ENCODE measurements at regions not wholly inside any gene's neighbourhood (a gene's known extent, or its start where the extent isn't known, plus 50 kb on each side); places are given as distances from the start of the nearest gene placed in this dataset.

DNA sequence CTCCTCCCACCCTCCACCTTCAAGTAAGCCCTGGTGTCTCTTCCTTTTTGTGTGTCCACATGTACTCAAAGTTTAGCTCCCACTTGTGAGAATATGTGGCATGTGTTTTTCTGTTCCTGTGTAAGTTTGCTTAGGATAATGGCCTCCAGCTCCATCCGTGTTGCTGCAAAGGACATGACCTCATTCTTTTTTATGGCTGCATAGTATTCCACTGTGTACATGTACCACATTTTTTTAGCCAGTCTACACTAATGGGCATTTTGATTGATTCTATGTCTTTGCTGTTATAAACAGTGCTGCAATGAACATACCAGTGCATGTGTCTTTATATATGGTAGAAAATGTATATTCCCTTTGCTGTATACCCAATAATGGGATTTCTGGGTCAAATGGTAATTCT lies 710.9 kb downstream of the CCSER2 start:
- no peak overlapping the region for H3K9ac ChIP-seq (ENCODE audit: insufficient read depth, low read length)
- H3K4me2 ChIP-seq (ENCODE audit: extremely low read depth, insufficient read depth, low read length) = no peak overlapping the region
- TF ChIP-seq, protein P1, sequence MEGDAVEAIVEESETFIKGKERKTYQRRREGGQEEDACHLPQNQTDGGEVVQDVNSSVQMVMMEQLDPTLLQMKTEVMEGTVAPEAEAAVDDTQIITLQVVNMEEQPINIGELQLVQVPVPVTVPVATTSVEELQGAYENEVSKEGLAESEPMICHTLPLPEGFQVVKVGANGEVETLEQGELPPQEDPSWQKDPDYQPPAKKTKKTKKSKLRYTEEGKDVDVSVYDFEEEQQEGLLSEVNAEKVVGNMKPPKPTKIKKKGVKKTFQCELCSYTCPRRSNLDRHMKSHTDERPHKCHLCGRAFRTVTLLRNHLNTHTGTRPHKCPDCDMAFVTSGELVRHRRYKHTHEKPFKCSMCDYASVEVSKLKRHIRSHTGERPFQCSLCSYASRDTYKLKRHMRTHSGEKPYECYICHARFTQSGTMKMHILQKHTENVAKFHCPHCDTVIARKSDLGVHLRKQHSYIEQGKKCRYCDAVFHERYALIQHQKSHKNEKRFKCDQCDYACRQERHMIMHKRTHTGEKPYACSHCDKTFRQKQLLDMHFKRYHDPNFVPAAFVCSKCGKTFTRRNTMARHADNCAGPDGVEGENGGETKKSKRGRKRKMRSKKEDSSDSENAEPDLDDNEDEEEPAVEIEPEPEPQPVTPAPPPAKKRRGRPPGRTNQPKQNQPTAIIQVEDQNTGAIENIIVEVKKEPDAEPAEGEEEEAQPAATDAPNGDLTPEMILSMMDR (conservative IDR thresholded peaks at IDR 0.05 in 1 of 2, IDR thresholded peaks at IDR 0.05 in 1 of 2; ENCODE audit: low read depth in 1 of 2, low read length in 2 of 2) = no peak
- no peak for TF ChIP-seq EZH2 (IDR thresholded peaks at IDR 0.05; ENCODE audit: low read length, missing control alignments)
- H4K20me1 ChIP-seq (ENCODE audit: control insufficient read depth, extremely low read depth, insufficient read depth, low read length) = no peaks in the 10 kb centered on the region
- no peaks in the 10 kb centered on the region for H3K36me3 ChIP-seq (ENCODE audit: control insufficient read depth, insufficient read depth, low read length)
- H3K79me2 ChIP-seq (ENCODE audit: control insufficient read depth, insufficient read depth, low read length) = no peaks in the 10 kb centered on the region
- no peak overlapping the region for H2AFZ ChIP-seq (ENCODE audit: low read length)
- no peaks in the 10 kb centered on the region for H3K4me1 ChIP-seq (ENCODE audit: control insufficient read depth, extremely low read depth, insufficient read depth, low read length)
- no peaks in the 10 kb centered on the region for H3K9me3 ChIP-seq (ENCODE audit: control insufficient read depth, insufficient read depth, low read depth, low read length)
- no peak overlapping the region for H3K4me3 ChIP-seq (replicated peaks in 1 of 4; ENCODE audit: control extremely low read depth in 1 of 4, insufficient read depth in 1 of 4, low read depth in 3 of 4, low read length in 4 of 4)
- H3K27ac ChIP-seq (ENCODE audit: insufficient read depth, low read length) = no peak overlapping the region
- H3K27me3 ChIP-seq (ENCODE audit: control insufficient read depth, insufficient read depth, low read length) = no peaks in the 10 kb centered on the region
- no peak for DNase-seq (ENCODE audit: low read depth in 2 of 2)

DNA sequence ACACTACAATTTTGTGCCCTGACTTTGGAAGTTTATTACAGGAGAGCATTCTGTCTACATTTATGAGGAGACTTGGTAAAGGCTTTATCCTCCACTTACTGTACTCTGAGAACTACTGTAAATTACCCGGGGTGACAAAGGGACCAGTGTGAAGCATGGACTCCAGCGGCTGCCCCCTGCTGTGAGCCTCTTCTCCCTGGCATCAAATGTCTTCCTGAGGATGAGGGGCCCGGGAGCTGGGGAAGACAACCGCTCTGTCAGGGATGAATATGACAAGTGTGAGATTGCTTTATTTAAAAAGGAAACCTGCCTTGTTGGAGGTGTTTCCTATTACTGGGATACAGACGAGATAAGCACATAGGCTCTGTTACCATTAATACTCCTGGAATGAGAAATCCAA lies 714.8 kb downstream of the CCSER2 start:
- H3K79me2 ChIP-seq (ENCODE audit: control insufficient read depth, insufficient read depth, low read length) = no peaks in the 10 kb centered on the region
- no peak overlapping the region for H3K4me2 ChIP-seq (ENCODE audit: extremely low read depth, insufficient read depth, low read length)
- H3K9ac ChIP-seq (ENCODE audit: insufficient read depth, low read length) = no peak overlapping the region
- no peak for DNase-seq (ENCODE audit: low read depth in 2 of 2)
- H3K36me3 ChIP-seq (ENCODE audit: control insufficient read depth, insufficient read depth, low read length) = no peaks in the 10 kb centered on the region
- H3K27ac ChIP-seq (ENCODE audit: insufficient read depth, low read length) = no peak overlapping the region
- H2AFZ ChIP-seq (ENCODE audit: low read length) = no peak overlapping the region
- no peaks in the 10 kb centered on the region for H3K27me3 ChIP-seq (ENCODE audit: control insufficient read depth, insufficient read depth, low read length)
- no peak overlapping the region for H3K4me3 ChIP-seq (replicated peaks in 1 of 4; ENCODE audit: control extremely low read depth in 1 of 4, insufficient read depth in 1 of 4, low read depth in 3 of 4, low read length in 4 of 4)
- no peaks in the 10 kb centered on the region for H3K4me1 ChIP-seq (ENCODE audit: control insufficient read depth, extremely low read depth, insufficient read depth, low read length)
- H3K9me3 ChIP-seq (ENCODE audit: control insufficient read depth, insufficient read depth, low read depth, low read length) = no peaks in the 10 kb centered on the region
- no peaks in the 10 kb centered on the region for H4K20me1 ChIP-seq (ENCODE audit: control insufficient read depth, extremely low read depth, insufficient read depth, low read length)
- no peak for TF ChIP-seq EZH2 (IDR thresholded peaks at IDR 0.05; ENCODE audit: low read length, missing control alignments)
- TF ChIP-seq, protein P1 (conservative IDR thresholded peaks at IDR 0.05 in 1 of 2, IDR thresholded peaks at IDR 0.05 in 1 of 2; ENCODE audit: low read depth in 1 of 2, low read length in 2 of 2) = no peak

DNA sequence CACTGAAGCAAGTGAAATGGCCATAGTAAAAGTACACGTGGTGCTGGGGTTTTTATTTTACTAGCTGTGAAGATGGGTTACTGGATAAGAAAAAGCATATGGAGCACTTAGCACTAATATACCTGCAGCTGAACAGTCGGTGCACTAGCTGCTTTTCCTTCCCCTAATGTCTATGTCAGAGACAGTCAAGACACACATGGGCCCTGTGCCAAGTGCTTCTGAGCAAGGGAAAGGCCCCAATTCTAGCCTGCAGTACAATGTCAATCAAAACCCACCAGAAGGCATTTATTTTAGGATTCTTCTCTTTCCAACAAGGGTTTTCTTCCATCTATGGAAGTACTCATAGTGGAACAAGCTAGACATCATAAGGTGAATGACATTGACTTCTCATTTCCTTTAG lies 716.7 kb downstream of the CCSER2 start:
- no peaks in the 10 kb centered on the region for H3K36me3 ChIP-seq (ENCODE audit: control insufficient read depth, insufficient read depth, low read length)
- H2AFZ ChIP-seq (ENCODE audit: low read length) = no peak overlapping the region
- no peaks in the 10 kb centered on the region for H3K27me3 ChIP-seq (ENCODE audit: control insufficient read depth, insufficient read depth, low read length)
- DNase-seq (ENCODE audit: low read depth in 2 of 2) = no peak
- H3K9ac ChIP-seq (ENCODE audit: insufficient read depth, low read length) = no peak overlapping the region
- no peaks in the 10 kb centered on the region for H3K9me3 ChIP-seq (ENCODE audit: control insufficient read depth, insufficient read depth, low read depth, low read length)
- TF ChIP-seq EZH2 (IDR thresholded peaks at IDR 0.05; ENCODE audit: low read length, missing control alignments) = no peak
- TF ChIP-seq, protein P1 (conservative IDR thresholded peaks at IDR 0.05 in 1 of 2, IDR thresholded peaks at IDR 0.05 in 1 of 2; ENCODE audit: low read depth in 1 of 2, low read length in 2 of 2) = no peak
- H3K27ac ChIP-seq (ENCODE audit: insufficient read depth, low read length) = no peak overlapping the region
- no peak overlapping the region for H3K4me3 ChIP-seq (replicated peaks in 1 of 4; ENCODE audit: control extremely low read depth in 1 of 4, insufficient read depth in 1 of 4, low read depth in 3 of 4, low read length in 4 of 4)
- H3K4me2 ChIP-seq (ENCODE audit: extremely low read depth, insufficient read depth, low read length) = no peak overlapping the region
- no peaks in the 10 kb centered on the region for H4K20me1 ChIP-seq (ENCODE audit: control insufficient read depth, extremely low read depth, insufficient read depth, low read length)
- no peaks in the 10 kb centered on the region for H3K79me2 ChIP-seq (ENCODE audit: control insufficient read depth, insufficient read depth, low read length)
- H3K4me1 ChIP-seq (ENCODE audit: control insufficient read depth, extremely low read depth, insufficient read depth, low read length) = no peaks in the 10 kb centered on the region

Measured in fibroblast of lung (primary cell).